ENCODE measurements at regions not wholly inside any gene's neighbourhood (a gene's known extent, or its start where the extent isn't known, plus 50 kb on each side); places are given as distances from the start of the nearest gene placed in this dataset.

- TF ChIP-seq, protein P1, sequence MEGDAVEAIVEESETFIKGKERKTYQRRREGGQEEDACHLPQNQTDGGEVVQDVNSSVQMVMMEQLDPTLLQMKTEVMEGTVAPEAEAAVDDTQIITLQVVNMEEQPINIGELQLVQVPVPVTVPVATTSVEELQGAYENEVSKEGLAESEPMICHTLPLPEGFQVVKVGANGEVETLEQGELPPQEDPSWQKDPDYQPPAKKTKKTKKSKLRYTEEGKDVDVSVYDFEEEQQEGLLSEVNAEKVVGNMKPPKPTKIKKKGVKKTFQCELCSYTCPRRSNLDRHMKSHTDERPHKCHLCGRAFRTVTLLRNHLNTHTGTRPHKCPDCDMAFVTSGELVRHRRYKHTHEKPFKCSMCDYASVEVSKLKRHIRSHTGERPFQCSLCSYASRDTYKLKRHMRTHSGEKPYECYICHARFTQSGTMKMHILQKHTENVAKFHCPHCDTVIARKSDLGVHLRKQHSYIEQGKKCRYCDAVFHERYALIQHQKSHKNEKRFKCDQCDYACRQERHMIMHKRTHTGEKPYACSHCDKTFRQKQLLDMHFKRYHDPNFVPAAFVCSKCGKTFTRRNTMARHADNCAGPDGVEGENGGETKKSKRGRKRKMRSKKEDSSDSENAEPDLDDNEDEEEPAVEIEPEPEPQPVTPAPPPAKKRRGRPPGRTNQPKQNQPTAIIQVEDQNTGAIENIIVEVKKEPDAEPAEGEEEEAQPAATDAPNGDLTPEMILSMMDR (IDR thresholded peaks at IDR 0.05; ENCODE audit: control extremely low read depth, extremely low read depth, low read depth, missing control alignments): no peak
- POLR2A ChIA-PET: no interaction called here
- DNase-seq (ENCODE audit: extremely low spot score): no peak
- CTCF ChIA-PET: no interaction called here
Observed at GRCh38 chr1:192713921-192714320, 78.0 kb downstream of the RGS13 start.

GRCh38 chr1:192724670-192725069 lies 84.2 kb upstream of the RGS2 start:
- ChIA-PET CTCF (no interaction called here), POLR2A (no interaction called here)
- TF ChIP-seq, protein P1 (IDR thresholded peaks at IDR 0.05; ENCODE audit: control extremely low read depth, extremely low read depth, low read depth, missing control alignments): no peak
- no peak for DNase-seq (ENCODE audit: extremely low spot score)

- DNase-seq (ENCODE audit: extremely low spot score): no peak
- TF ChIP-seq, protein P1 (IDR thresholded peaks at IDR 0.05; ENCODE audit: control extremely low read depth, extremely low read depth, low read depth, missing control alignments): no peak
- ChIA-PET POLR2A (interaction anchor here (0.7 kb wide), 1 partner anchor 99 kb away, joined by 4 read pairs; no protein-coding TSS in a partner anchor), CTCF (interaction anchor here (1.0 to 1.3 kb wide), 3 partner anchors 8 to 78 kb away, joined by 3 to 4 read pairs (median 3); no protein-coding TSS in a partner anchor)
Observed at GRCh38 chr1:192726820-192727504, 81.9 kb upstream of the RGS2 start.

DNA sequence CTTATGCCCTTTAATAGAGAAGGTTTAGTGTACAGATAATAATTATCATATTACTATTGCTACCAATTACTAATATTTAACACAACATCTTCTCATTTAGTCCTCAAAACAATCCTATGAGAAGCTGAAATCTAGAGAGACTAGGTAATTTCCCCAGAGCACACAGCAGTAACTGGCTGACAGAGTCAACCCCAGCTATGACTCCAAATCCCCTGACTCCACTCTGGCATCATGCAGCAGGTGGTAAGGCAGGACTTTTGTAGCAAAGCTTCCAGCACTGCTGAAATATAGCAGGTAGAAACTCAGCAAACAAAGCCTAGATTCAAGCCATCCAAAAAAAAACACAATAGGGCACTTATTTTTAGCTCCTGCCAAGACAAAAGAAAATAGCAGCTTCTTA lies 79.3 kb upstream of the RGS2 start:
- POLR2A ChIA-PET: no interaction called here
- no peak for DNase-seq (ENCODE audit: extremely low spot score)
- CTCF ChIA-PET: interaction anchor here (1.0 to 1.2 kb wide), 2 partner anchors 9 to 53 kb away, joined by 3 read pairs; no protein-coding TSS in a partner anchor
- TF ChIP-seq, protein P1 (IDR thresholded peaks at IDR 0.05; ENCODE audit: control extremely low read depth, extremely low read depth, low read depth, missing control alignments): no peak

DNA sequence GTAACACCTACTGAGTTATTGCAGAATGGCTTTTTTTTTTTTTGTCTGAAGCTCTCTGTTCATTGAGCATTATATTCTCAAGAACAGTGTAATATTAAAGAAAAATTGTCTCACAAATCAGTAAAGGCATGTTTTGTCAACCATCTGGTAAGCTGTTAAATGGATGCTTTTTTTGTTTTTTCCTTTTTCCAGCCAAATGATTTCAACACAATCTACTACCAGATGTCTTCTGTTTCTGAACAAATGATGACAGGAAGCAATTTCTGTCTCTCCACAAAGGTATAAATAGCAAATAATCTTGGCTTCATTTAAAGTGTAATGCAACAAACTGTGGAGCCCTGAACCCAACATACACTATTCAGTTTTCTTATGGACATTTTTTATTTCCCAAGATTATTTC lies 78.6 kb upstream of the RGS2 start:
- no peak for DNase-seq (ENCODE audit: extremely low spot score)
- ChIA-PET POLR2A (no interaction called here), CTCF (no interaction called here)
- TF ChIP-seq, protein P1 (IDR thresholded peaks at IDR 0.05; ENCODE audit: control extremely low read depth, extremely low read depth, low read depth, missing control alignments): no peak

GRCh38 chr1:192732787-192733186 lies 76.1 kb upstream of the RGS2 start:
- TF ChIP-seq, protein P1 (IDR thresholded peaks at IDR 0.05; ENCODE audit: control extremely low read depth, extremely low read depth, low read depth, missing control alignments): no peak
- CTCF ChIA-PET: interaction anchor here (1.0 to 1.6 kb wide), 2 partner anchors 12 to 20 kb away, joined by 3 to 4 read pairs; no protein-coding TSS in a partner anchor
- DNase-seq (ENCODE audit: extremely low spot score): no peak
- POLR2A ChIA-PET: no interaction called here

Data from GM10248 (cell line).